ENCODE measurements at regions not wholly inside any gene's neighbourhood (a gene's known extent, or its start where the extent isn't known, plus 50 kb on each side); places are given as distances from the start of the nearest gene placed in this dataset.

GRCh38 chr7:27462575-27463270 lies 200.0 kb downstream of the HIBADH start:
- DNase-seq (ENCODE audit: low spot score) = no peak

- DNase-seq (ENCODE audit: low spot score) = no peak
Measured at GRCh38 chr7:27464970-27465369, 197.7 kb downstream of the HIBADH start.

GRCh38 chr7:27466703-27467102 lies 196.0 kb downstream of the HIBADH start:
- DNase-seq (ENCODE audit: low spot score) = no peak

- DNase-seq (ENCODE audit: low spot score) = no peak
Measured at GRCh38 chr7:27472043-27472442, 190.6 kb downstream of the HIBADH start.

Data from HuH-7.5 (cell line).